ENCODE measurements at regions not wholly inside any gene's neighbourhood (a gene's known extent, or its start where the extent isn't known, plus 50 kb on each side); places are given as distances from the start of the nearest gene placed in this dataset.

- DNase-seq = no peak
Measured at GRCh38 chr5:87948486-87948885, 320.2 kb downstream of the TMEM161B start.

- no peak for DNase-seq
Measured at GRCh38 chr5:87946271-87946670, 322.4 kb downstream of the TMEM161B start.

GRCh38 chr5:87945286-87945650 lies 323.4 kb downstream of the TMEM161B start:
- DNase-seq = no peak

- DNase-seq = no peak
Measured at GRCh38 chr5:87944553-87945285, 323.9 kb downstream of the TMEM161B start.

GRCh38 chr5:87940775-87941174 lies 327.9 kb downstream of the TMEM161B start:
- DNase-seq = no peak

GRCh38 chr5:87936667-87937066 lies 332.0 kb downstream of the TMEM161B start:
- DNase-seq = no peak

GRCh38 chr5:87924436-87924835 lies 344.2 kb downstream of the TMEM161B start:
- no peak for DNase-seq

- no peak for DNase-seq
Measured at GRCh38 chr5:87916320-87916719, 352.3 kb downstream of the TMEM161B start.

GRCh38 chr5:87912419-87912818 lies 356.2 kb downstream of the TMEM161B start:
- no peak for DNase-seq

GRCh38 chr5:87909382-87909781 lies 359.3 kb downstream of the TMEM161B start:
- no peak for DNase-seq

GRCh38 chr5:87906962-87907361 lies 361.7 kb downstream of the TMEM161B start:
- DNase-seq = no peak

GRCh38 chr5:87900419-87900818 lies 368.2 kb downstream of the TMEM161B start:
- DNase-seq = no peak

GRCh38 chr5:87899721-87900131 lies 368.9 kb downstream of the TMEM161B start:
- DNase-seq = no peak

GRCh38 chr5:87899208-87899661 lies 369.4 kb downstream of the TMEM161B start:
- DNase-seq = no peak

GRCh38 chr5:87898574-87898973 lies 370.1 kb downstream of the TMEM161B start:
- DNase-seq = no peak

GRCh38 chr5:87888139-87888538 lies 380.5 kb downstream of the TMEM161B start:
- no peak for DNase-seq

- no peak for DNase-seq
Measured at GRCh38 chr5:87887247-87887646, 381.4 kb downstream of the TMEM161B start.

GRCh38 chr5:87886164-87886563 lies 382.5 kb downstream of the TMEM161B start:
- no peak for DNase-seq

GRCh38 chr5:87885758-87886157 lies 382.9 kb downstream of the TMEM161B start:
- no peak for DNase-seq

GRCh38 chr5:87877495-87877894 lies 391.1 kb downstream of the TMEM161B start:
- DNase-seq = no peak

- no peak for DNase-seq
Measured at GRCh38 chr5:87877023-87877422, 391.6 kb downstream of the TMEM161B start.

- no peak for DNase-seq
Measured at GRCh38 chr5:87876616-87877015, 392.0 kb downstream of the TMEM161B start.

GRCh38 chr5:87872986-87873385 lies 395.7 kb downstream of the TMEM161B start:
- no peak for DNase-seq

GRCh38 chr5:87868792-87869191 lies 399.9 kb downstream of the TMEM161B start:
- DNase-seq = no peak

- DNase-seq = no peak
Measured at GRCh38 chr5:87867281-87867680, 401.4 kb downstream of the TMEM161B start.

Measured in activated CD8-positive, alpha-beta memory T cell treated with anti-CD3 and anti-CD28 coated beads, Interleukin-2, amount 50 U/mL, for 4 hours (primary cell).